ENCODE measurements at regions not wholly inside any gene's neighbourhood (a gene's known extent, or its start where the extent isn't known, plus 50 kb on each side); places are given as distances from the start of the nearest gene placed in this dataset.
"Not testable (repeated sequence)": the region's sequence is repeated elsewhere in the genome, so short reads cannot be mapped to it uniquely, and the experiment has no call there.

GRCh38 chr10:56298941-56299340, 62.1 kb downstream of the ZWINT start:
- no peak for DNase-seq

- no peak for DNase-seq
These were observed 64.4 kb downstream of the ZWINT start for GRCh38 chr10:56296618-56297017.

GRCh38 chr10:56288403-56288802, 72.7 kb downstream of the ZWINT start:
- DNase-seq: no peak

- no peak for DNase-seq
These were observed 75.0 kb downstream of the ZWINT start for GRCh38 chr10:56286096-56286495.

- no peak for DNase-seq
These were observed 81.8 kb downstream of the ZWINT start for GRCh38 chr10:56279270-56279669.

GRCh38 chr10:56269181-56269580, 91.9 kb downstream of the ZWINT start:
- no peak for DNase-seq

GRCh38 chr10:56266120-56266519, 94.9 kb downstream of the ZWINT start:
- DNase-seq: no peak

GRCh38 chr10:56258991-56259390, 102.1 kb downstream of the ZWINT start:
- DNase-seq: no peak

- no peak for DNase-seq
These were observed 102.7 kb downstream of the ZWINT start for GRCh38 chr10:56258378-56258777.

GRCh38 chr10:56255298-56255697, 105.8 kb downstream of the ZWINT start:
- DNase-seq: no peak

GRCh38 chr10:56240471-56240870, 120.6 kb downstream of the ZWINT start:
- DNase-seq: no peak

GRCh38 chr10:56231436-56231835, 129.6 kb downstream of the ZWINT start:
- no peak for DNase-seq

- DNase-seq: no peak
These were observed 138.8 kb downstream of the ZWINT start for GRCh38 chr10:56222237-56222636.

GRCh38 chr10:56212951-56213350, 148.1 kb downstream of the ZWINT start:
- DNase-seq: no peak

GRCh38 chr10:56181607-56182006, 179.5 kb downstream of the ZWINT start:
- DNase-seq: no peak

- DNase-seq: no peak
These were observed 182.8 kb downstream of the ZWINT start for GRCh38 chr10:56178210-56178609.

- not testable (repeated sequence) for DNase-seq
These were observed 206.0 kb downstream of the ZWINT start for GRCh38 chr10:56155091-56155513.

- no peak for DNase-seq
These were observed 214.3 kb downstream of the ZWINT start for GRCh38 chr10:56146806-56147205.

GRCh38 chr10:56142092-56142728, 218.8 kb downstream of the ZWINT start:
- no peak for DNase-seq

GRCh38 chr10:56139405-56139804, 221.7 kb downstream of the ZWINT start:
- DNase-seq: no peak

GRCh38 chr10:56135828-56136227, 225.2 kb downstream of the ZWINT start:
- no peak for DNase-seq

GRCh38 chr10:56123247-56123646, 237.8 kb downstream of the ZWINT start:
- DNase-seq: no peak

- no peak for DNase-seq
These were observed 244.4 kb downstream of the ZWINT start for GRCh38 chr10:56116684-56117083.

GRCh38 chr10:56109454-56109853, 251.6 kb downstream of the ZWINT start:
- DNase-seq: no peak
